ENCODE measurements at regions not wholly inside any gene's neighbourhood (a gene's known extent, or its start where the extent isn't known, plus 50 kb on each side); places are given as distances from the start of the nearest gene placed in this dataset.

DNA sequence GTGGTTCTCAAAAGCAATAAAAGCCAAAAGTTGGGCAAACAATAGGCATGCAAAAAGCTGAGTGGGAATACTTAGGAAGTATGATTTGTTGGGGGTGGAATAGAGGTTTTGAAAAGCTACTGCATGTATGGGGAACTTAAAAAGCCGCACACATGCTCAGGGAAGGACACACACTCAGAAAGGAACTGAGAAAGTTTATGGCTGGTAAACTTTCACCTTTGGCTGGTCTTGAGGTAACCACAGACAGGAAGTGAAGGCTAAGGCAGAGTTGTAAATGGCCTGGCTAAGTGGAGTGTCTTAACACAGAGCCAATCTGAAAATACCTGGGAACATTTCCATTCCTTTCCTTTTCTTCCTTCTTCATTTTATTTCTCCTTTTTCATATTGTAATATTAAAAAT, 134.5 kb upstream of the EXOC2 start:
- Histone ChIP-seq H3K4me1 (no peaks in the 10 kb centered on the region), H3K4me3 (no peak overlapping the region), H3K27me3 (no peaks in the 10 kb centered on the region), H4K20me1 (no peaks in the 10 kb centered on the region), H3K4me2 (no peak overlapping the region), H3K9ac (no peak overlapping the region), H3K36me3 (no peaks in the 10 kb centered on the region), H3K9me3 (peaks cover 36% of the 10 kb centered on the region), H3K27ac (no peak overlapping the region)
- TF ChIP-seq Cebpa-rat (IDR thresholded peaks at IDR 0.05): no peak

DNA sequence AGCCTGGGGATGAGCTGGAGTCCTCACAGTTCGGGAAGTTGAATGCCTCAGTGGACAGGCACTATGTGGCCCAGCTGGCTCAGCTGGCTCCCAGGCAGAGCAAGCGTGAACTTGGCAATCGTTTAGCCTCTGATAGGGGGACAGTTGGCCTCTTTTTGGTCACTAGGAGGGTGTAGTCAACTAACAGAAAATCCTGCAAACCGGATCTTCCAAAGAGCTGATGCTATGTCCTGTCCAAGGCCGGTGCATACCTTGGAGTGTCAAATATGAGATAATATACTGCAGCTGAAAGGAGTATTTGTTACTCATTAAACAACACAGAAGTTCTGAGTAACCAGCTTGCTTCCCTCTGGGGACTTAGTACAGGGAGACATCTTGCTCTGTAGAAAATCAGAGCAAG, 126.2 kb upstream of the EXOC2 start:
- H3K9ac ChIP-seq: no peak overlapping the region
- no peaks in the 10 kb centered on the region for H4K20me1 ChIP-seq
- no peak overlapping the region for H3K4me2 ChIP-seq
- H3K27me3 ChIP-seq: peaks cover 5% of the 10 kb centered on the region; the same call in 1 of the 2 replicates
- no peak overlapping the region for H3K27ac ChIP-seq
- H3K4me1 ChIP-seq: peaks cover 18% of the 10 kb centered on the region
- TF ChIP-seq Cebpa-rat (IDR thresholded peaks at IDR 0.05): no peak
- 0 out of 2 replicates have a peak, but pooled peaks cover 7% of the 10 kb centered on the region for H3K9me3 ChIP-seq
- H3K36me3 ChIP-seq: no peaks in the 10 kb centered on the region
- H3K4me3 ChIP-seq: no peak overlapping the region

DNA sequence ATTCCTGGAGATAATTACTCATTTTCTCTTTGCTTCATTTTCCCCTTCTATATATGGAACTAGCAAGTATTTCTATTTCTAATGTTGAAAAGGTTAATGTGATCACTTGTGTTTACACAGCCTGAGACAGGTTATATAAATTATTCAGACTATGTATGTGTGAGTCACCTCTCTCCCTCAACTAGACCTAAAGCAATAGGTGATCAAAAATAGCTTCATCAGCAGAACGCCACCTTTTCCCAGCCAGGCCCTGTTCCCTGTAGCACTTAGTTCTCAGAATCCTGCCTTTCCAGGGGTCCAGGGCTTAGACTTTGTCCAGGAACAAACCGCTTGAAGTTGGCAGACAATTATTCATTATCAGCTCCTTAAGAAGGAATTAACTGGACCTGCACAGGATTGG, 125.3 kb upstream of the EXOC2 start:
- Histone ChIP-seq H3K27ac (no peak overlapping the region), H3K4me1 (peaks cover 22% of the 10 kb centered on the region), H3K9ac (no peak overlapping the region), H3K36me3 (no peaks in the 10 kb centered on the region), H3K27me3 (peaks cover 12% of the 10 kb centered on the region; the same call in 1 of the 2 replicates), H3K4me2 (no peak overlapping the region), H4K20me1 (no peaks in the 10 kb centered on the region), H3K9me3 (0 out of 2 replicates have a peak, but pooled peaks cover 7% of the 10 kb centered on the region), H3K4me3 (no peak overlapping the region)
- no peak for TF ChIP-seq Cebpa-rat (IDR thresholded peaks at IDR 0.05)

DNA sequence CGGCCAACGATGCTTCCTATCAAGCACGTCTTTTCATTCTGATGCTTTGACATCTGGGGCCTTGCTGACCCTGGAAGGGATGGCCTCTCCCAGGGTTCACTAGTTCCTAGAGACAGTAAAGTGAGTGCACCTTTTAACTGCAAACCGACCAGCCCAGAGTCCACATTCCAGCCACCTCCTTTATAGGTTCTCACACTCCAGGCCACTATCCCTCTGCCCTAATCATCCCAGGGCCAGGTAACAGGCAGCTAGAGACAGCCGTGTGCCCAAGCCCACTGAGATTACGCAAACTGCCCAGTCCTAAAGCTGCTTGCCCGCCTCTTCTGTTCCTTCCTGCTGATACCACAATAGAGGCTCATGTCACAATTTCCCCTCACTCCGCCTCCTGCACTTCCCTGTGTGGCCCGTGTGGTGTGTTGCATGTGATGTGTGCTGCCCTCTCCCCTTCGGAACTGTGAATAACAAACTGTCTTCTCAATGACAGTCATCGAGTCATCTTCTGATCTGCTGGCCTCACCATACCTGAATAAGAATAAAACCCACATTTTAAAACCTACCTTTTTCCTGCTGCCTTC, 123.7 kb upstream of the EXOC2 start:
- H3K4me3 ChIP-seq: no peak overlapping the region
- H3K4me1 ChIP-seq: peaks cover 22% of the 10 kb centered on the region
- no peaks in the 10 kb centered on the region for H4K20me1 ChIP-seq
- peaks cover 12% of the 10 kb centered on the region; the same call in 1 of the 2 replicates for H3K27me3 ChIP-seq
- H3K27ac ChIP-seq: no peak overlapping the region
- peak overlapping the region; percentile 73 for H3K4me2 ChIP-seq
- 0 out of 2 replicates have a peak, but pooled peaks cover 7% of the 10 kb centered on the region for H3K9me3 ChIP-seq
- no peaks in the 10 kb centered on the region for H3K36me3 ChIP-seq
- no peak overlapping the region for H3K9ac ChIP-seq
- TF ChIP-seq Cebpa-rat (IDR thresholded peaks at IDR 0.05): peak; percentile 79

DNA sequence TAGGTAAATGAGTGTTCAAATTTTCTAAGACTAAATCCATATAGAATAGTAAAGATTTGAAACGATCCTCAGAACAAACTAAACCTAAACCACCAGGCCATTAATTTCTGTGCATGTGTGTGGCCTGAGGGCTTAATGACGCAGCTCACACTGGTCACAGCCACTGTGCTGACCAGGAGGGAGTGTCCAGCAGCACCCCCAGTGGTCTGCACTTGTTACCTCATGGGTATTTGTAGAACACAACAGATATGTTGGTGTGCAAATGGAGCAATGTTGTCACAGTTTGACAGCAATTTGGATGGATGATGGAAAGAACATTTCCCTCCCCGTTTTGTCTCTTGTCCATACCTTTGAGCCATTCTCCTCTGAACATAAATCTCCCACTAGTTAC, 122.4 kb upstream of the EXOC2 start:
- Histone ChIP-seq H3K27me3 (peaks cover 12% of the 10 kb centered on the region; the same call in 1 of the 2 replicates), H3K4me2 (no peak overlapping the region), H3K4me1 (peaks cover 23% of the 10 kb centered on the region), H3K27ac (no peak overlapping the region), H3K9me3 (0 out of 2 replicates have a peak, but pooled peaks cover 7% of the 10 kb centered on the region), H3K36me3 (no peaks in the 10 kb centered on the region), H3K4me3 (no peak overlapping the region), H4K20me1 (no peaks in the 10 kb centered on the region), H3K9ac (no peak overlapping the region)
- TF ChIP-seq Cebpa-rat (IDR thresholded peaks at IDR 0.05): no peak

DNA sequence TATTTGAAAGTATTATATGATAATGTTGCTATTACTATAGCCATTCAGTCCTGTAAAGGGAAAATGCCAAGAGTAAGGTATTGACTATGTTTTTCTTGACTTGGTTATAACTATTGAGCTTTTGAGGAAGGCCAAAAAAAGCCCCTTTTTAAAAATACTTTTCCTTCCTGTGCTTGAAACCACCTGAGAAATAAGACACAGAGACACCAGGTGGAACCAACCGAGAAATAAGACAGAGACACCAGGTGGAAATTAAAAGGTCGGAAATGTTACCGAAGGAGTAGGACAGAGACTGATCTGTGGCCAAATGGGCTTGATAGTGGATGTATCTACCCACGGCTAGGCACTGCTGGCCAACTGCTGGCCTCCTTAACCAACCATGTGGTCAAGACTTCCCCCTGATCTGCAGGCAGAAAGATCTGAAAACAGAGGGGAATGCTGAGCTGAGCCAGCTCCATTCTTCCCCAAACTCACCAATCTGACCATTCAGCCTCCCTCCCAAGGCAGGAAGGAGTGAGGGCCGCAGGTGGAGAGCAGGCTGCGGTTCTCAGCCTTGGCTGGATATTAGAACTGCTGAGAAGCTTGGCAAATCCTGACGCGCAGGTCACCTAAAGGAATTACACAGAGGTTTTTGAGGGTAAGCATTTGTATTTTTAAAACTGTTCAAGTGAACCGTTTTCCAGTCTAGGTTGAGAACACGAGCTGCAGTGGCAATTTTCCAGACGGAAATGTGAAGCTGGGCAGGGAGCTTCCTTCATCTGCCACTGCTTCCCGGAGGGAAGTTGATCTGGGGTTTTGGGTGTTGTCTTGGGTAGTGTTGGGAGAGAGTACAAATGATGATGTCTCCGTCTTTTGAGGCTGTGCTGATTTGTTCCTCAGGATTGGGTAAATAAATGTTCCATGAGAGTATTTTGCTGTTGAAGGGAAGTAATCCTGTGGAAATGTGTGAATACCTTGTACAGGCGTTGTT, 121.7 kb upstream of the EXOC2 start:
- Histone ChIP-seq H3K4me3 (no peak overlapping the region), H3K36me3 (no peaks in the 10 kb centered on the region), H3K9ac (no peak overlapping the region), H3K27ac (no peak overlapping the region), H3K4me1 (peaks cover 28% of the 10 kb centered on the region), H3K4me2 (peak overlapping the region; percentile 47), H3K9me3 (0 out of 2 replicates have a peak, but pooled peaks cover 7% of the 10 kb centered on the region), H3K27me3 (peaks cover 12% of the 10 kb centered on the region; the same call in 1 of the 2 replicates), H4K20me1 (no peaks in the 10 kb centered on the region)
- no peak for TF ChIP-seq Cebpa-rat (IDR thresholded peaks at IDR 0.05)

DNA sequence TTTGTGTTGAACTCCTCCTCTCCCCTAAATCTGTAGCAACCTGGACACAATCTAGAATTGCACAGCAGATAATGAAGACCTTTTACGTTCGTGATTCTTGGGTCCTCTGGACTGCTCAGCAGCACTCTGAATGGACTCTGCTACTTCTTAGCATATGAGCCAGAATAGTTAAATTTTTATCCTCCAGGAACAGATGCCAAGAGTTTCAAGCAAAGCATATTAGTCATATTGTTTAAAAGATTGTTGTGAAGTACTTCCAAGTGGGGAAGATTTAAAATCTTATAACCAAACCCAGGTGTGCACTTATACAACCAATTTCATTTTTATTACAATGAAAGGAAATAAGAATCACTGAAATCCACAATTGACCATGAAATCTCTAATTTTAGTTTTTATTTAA, 118.9 kb upstream of the EXOC2 start:
- H3K27me3 ChIP-seq: peaks cover 12% of the 10 kb centered on the region; the same call in 1 of the 2 replicates
- H3K4me1 ChIP-seq: peaks cover 42% of the 10 kb centered on the region
- no peaks in the 10 kb centered on the region for H4K20me1 ChIP-seq
- no peak overlapping the region for H3K4me3 ChIP-seq
- no peak overlapping the region for H3K9ac ChIP-seq
- H3K36me3 ChIP-seq: no peaks in the 10 kb centered on the region
- H3K4me2 ChIP-seq: no peak overlapping the region
- no peaks in the 10 kb centered on the region for H3K9me3 ChIP-seq
- H3K27ac ChIP-seq: no peak overlapping the region
- no peak for TF ChIP-seq Cebpa-rat (IDR thresholded peaks at IDR 0.05)

DNA sequence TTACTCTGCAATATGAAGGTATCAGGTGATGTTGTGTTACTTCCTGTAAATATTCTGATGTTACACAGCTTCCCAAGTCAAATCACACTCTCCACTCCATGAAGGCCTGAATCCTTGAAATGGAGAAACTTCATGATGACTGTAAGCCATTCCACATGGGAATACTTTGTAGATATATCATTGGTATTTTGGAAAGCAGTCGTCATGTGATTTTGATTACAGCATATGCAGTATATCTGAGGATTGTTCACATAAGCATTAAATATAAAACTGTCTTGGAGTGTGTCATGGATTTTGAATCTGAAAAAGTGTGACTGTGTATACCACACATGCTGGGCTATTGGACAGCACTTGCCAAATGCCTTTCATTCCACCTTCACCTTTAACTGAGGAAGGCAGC, 118.3 kb upstream of the EXOC2 start:
- Histone ChIP-seq H3K4me1 (peaks cover 42% of the 10 kb centered on the region), H3K36me3 (no peaks in the 10 kb centered on the region), H3K9ac (no peak overlapping the region), H3K27ac (no peak overlapping the region), H4K20me1 (no peaks in the 10 kb centered on the region), H3K4me2 (no peak overlapping the region), H3K4me3 (no peak overlapping the region), H3K27me3 (peaks cover 12% of the 10 kb centered on the region; the same call in 1 of the 2 replicates), H3K9me3 (no peaks in the 10 kb centered on the region)
- TF ChIP-seq Cebpa-rat (IDR thresholded peaks at IDR 0.05): no peak

DNA sequence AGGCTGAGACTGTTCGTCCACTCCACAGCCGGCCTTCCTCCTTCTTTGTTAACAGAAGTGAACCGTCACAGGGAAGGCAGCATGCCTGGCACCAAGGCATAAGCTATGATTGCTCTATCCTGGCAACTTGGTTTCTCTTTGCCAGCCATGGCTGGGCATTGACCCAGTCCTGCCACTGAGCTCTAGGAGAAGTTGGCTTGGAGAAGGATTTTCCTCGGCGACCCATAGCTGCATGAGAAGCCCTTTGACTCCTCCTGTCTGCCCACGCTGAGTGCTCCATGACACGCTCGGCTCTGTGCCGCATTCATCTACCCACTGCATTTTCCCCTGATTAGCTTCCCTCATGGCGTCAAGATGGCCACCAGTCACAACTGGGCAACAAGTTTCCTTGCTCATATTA, 111.8 kb upstream of the EXOC2 start:
- no peak overlapping the region for H3K27ac ChIP-seq
- H4K20me1 ChIP-seq: no peaks in the 10 kb centered on the region
- no peaks in the 10 kb centered on the region for H3K36me3 ChIP-seq
- peaks cover 27% of the 10 kb centered on the region for H3K4me1 ChIP-seq
- no peak overlapping the region for H3K4me2 ChIP-seq
- H3K27me3 ChIP-seq: 0 out of 2 replicates have a peak, but pooled peaks cover 4% of the 10 kb centered on the region
- H3K9ac ChIP-seq: no peak overlapping the region
- no peak overlapping the region for H3K4me3 ChIP-seq
- H3K9me3 ChIP-seq: no peaks in the 10 kb centered on the region
- no peak for TF ChIP-seq Cebpa-rat (IDR thresholded peaks at IDR 0.05)

DNA sequence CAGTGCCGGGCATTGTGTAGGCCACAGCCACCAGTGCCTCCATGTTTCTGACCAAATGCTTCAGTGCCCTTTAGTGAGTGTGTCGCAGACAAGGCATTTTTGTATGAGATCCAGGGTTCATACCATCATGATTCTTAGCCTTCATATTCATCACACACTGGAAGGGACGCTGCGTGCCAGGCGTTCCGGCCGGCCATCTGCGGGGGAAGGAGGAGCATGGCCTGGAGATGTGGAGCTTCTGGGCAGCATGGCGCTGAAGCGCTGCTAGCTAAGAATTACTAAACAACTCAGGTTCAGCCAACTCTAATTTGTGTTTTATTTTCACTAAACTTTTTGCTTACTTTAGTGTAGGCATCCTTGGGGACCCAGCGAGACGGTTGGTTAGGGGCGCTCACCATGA, 111.4 kb upstream of the EXOC2 start:
- Histone ChIP-seq H3K27ac (no peak overlapping the region), H4K20me1 (no peaks in the 10 kb centered on the region), H3K4me1 (peaks cover 24% of the 10 kb centered on the region), H3K4me3 (no peak overlapping the region), H3K27me3 (0 out of 2 replicates have a peak, but pooled peaks cover 8% of the 10 kb centered on the region), H3K4me2 (no peak overlapping the region), H3K9me3 (no peaks in the 10 kb centered on the region), H3K9ac (no peak overlapping the region), H3K36me3 (no peaks in the 10 kb centered on the region)
- TF ChIP-seq Cebpa-rat (IDR thresholded peaks at IDR 0.05): no peak

All from BLaER1 (cell line).